Thyroid gland (tissue), 4 donors: ENCODE measurements at regions not wholly inside any gene's neighbourhood (a gene's known extent, or its start where the extent isn't known, plus 50 kb on each side); places are given as distances from the start of the nearest gene placed in this dataset.

Experiments
- DNase-seq, 2 donors: peaks; one replicate each; pipeline ENCODE4 v3.0.0-alpha.2; 2019
- H3K27ac ChIP-seq, 3 donors: fragments of 200-600 bp; sonication (generic); 1 replicate in 2 of 3; 2 replicates in 1 of 3; pipeline ENCODE4 v1.5.1; 2016 to 2019; ENCODE audit warnings: mild to moderate bottlenecking in 1 of 3, moderate library complexity in 1 of 3
- H3K27me3 ChIP-seq: fragments of 200-600 bp; sonication (generic); one replicate; pipeline ENCODE4 v1.5.1; 2019
- H3K36me3 ChIP-seq, 2 donors: fragments of 200-600 bp; sonication (generic); one replicate each; pipeline ENCODE4 v1.5.1; 2016 to 2019
- H3K4me1 ChIP-seq, 2 donors: fragments of 200-600 bp; sonication (generic); one replicate each; pipeline ENCODE4 v1.5.1; 2017 to 2019
- H3K4me3 ChIP-seq, 3 donors: fragments of 200-600 bp; sonication (generic); replicated peaks in 1 of 3; 1 replicate in 2 of 3; 2 replicates in 1 of 3; pipeline ENCODE4 v1.5.1; 2016; ENCODE audit warnings: mild to moderate bottlenecking in 1 of 3
- H3K9me3 ChIP-seq: fragments of 200-600 bp; sonication (generic); one replicate; pipeline ENCODE4 v1.5.1; 2017
- CTCF ChIP-seq, 6 experiments: fragments of 200-600 bp in 3 of 6; fragments of 450-650 bp in 3 of 6; sonication (generic) in 3 of 6; IDR thresholded peaks; one replicate each; pipeline ENCODE4 v1.5.1; 2016 to 2019; ENCODE audit warnings: antibody characterized with exemption in 6 of 6, mild to moderate bottlenecking in 2 of 6, inconsistent platforms in 1 of 6, moderate library complexity in 1 of 6
- POLR2A ChIP-seq, 2 donors: fragments of 450-650 bp; IDR thresholded peaks; one replicate each; pipeline ENCODE4 v1.6.1; 2017; ENCODE audit warnings: antibody characterized with exemption in 2 of 2, mild to moderate bottlenecking in 2 of 2, moderate library complexity in 1 of 2
- WGBS, 2 donors: methylation state at CpG; one replicate each; pipeline ENCODE4 v1.1.5; 2017; 5-methylcytosine and 5-hydroxymethylcytosine counted together
- intact Hi-C: fragments of 100-400 bp; cut with DNase I; formaldehyde crosslinking; loops from one replicate; pipeline ENCODE4 v1.15.1; 2023

GRCh38 chr21:23003951-23004350 lies 2005.7 kb downstream of the NCAM2 start:
- Histone ChIP-seq H3K36me3 (no peaks in the 10 kb centered on the region), H3K27ac (no peak overlapping the region), H3K4me3 (no peak overlapping the region), H3K27me3 (no peaks in the 10 kb centered on the region), H3K9me3 (no peaks in the 10 kb centered on the region), H3K4me1 (no peaks in the 10 kb centered on the region)
- DNase-seq: no peak
- intact Hi-C loops: no loop called here
- TF ChIP-seq CTCF (IDR thresholded peaks at IDR 0.05): no peak
- TF ChIP-seq POLR2A (IDR thresholded peaks at IDR 0.05): no peak
- WGBS, 2 donors: 62 to 72% methylated on average over 5 of the region's 5 CpGs

- Histone ChIP-seq H3K4me3 (no peak overlapping the region), H3K27ac (no peak overlapping the region), H3K9me3 (no peaks in the 10 kb centered on the region), H3K4me1 (no peaks in the 10 kb centered on the region), H3K36me3 (no peaks in the 10 kb centered on the region), H3K27me3 (no peaks in the 10 kb centered on the region)
- TF ChIP-seq CTCF (IDR thresholded peaks at IDR 0.05) (no peak), POLR2A (IDR thresholded peaks at IDR 0.05) (no peak)
- no peak for DNase-seq
- 62 to 76% methylated on average over 6 of the region's 6 CpGs for WGBS, 2 donors
- intact Hi-C loops: no loop called here
These were observed 2010.5 kb downstream of the NCAM2 start for GRCh38 chr21:23008601-23009202.

- Histone ChIP-seq H3K9me3 (no peaks in the 10 kb centered on the region), H3K4me3 (no peak overlapping the region), H3K4me1 (no peaks in the 10 kb centered on the region), H3K27ac (no peak overlapping the region), H3K36me3 (no peaks in the 10 kb centered on the region), H3K27me3 (no peaks in the 10 kb centered on the region)
- 72 to 73% methylated on average over 3 of the region's 3 CpGs for WGBS, 2 donors
- intact Hi-C loops: no loop called here
- DNase-seq: no peak
- no peak for TF ChIP-seq CTCF (IDR thresholded peaks at IDR 0.05)
- TF ChIP-seq POLR2A (IDR thresholded peaks at IDR 0.05): no peak
These were observed 2011.2 kb downstream of the NCAM2 start for GRCh38 chr21:23009360-23009759.

GRCh38 chr21:23014021-23014420 lies 2015.8 kb downstream of the NCAM2 start:
- Histone ChIP-seq H3K36me3 (no peaks in the 10 kb centered on the region), H3K9me3 (no peaks in the 10 kb centered on the region), H3K27ac (no peak overlapping the region), H3K27me3 (no peaks in the 10 kb centered on the region), H3K4me1 (no peaks in the 10 kb centered on the region), H3K4me3 (no peak overlapping the region)
- intact Hi-C loops: no loop called here
- TF ChIP-seq POLR2A (IDR thresholded peaks at IDR 0.05) (no peak), CTCF (IDR thresholded peaks at IDR 0.05) (no peak)
- WGBS, 2 donors: 50 to 54% methylated on average over 4 of the region's 4 CpGs
- DNase-seq: no peak

GRCh38 chr21:23016617-23017016 lies 2018.4 kb downstream of the NCAM2 start:
- no peaks in the 10 kb centered on the region for H3K36me3 ChIP-seq
- no peak for TF ChIP-seq POLR2A (IDR thresholded peaks at IDR 0.05)
- no peak for TF ChIP-seq CTCF (IDR thresholded peaks at IDR 0.05)
- 41 to 43% methylated on average over 4 of the region's 4 CpGs for whole genome bisulfite sequencing, 2 donors
- no peak overlapping the region for H3K4me3 ChIP-seq
- DNase-seq: no peak
- no peaks in the 10 kb centered on the region for H3K27me3 ChIP-seq
- H3K4me1 ChIP-seq: no peaks in the 10 kb centered on the region
- H3K9me3 ChIP-seq: no peaks in the 10 kb centered on the region
- intact Hi-C loops: no loop called here
- H3K27ac ChIP-seq: no peak overlapping the region
